ENCODE measurements at regions not wholly inside any gene's neighbourhood (a gene's known extent, or its start where the extent isn't known, plus 50 kb on each side); places are given as distances from the start of the nearest gene placed in this dataset.

GRCh38 chr6:11298651-11299420 lies 66.4 kb upstream of the NEDD9 start (continued):
- TF ChIP-seq, protein P1, sequence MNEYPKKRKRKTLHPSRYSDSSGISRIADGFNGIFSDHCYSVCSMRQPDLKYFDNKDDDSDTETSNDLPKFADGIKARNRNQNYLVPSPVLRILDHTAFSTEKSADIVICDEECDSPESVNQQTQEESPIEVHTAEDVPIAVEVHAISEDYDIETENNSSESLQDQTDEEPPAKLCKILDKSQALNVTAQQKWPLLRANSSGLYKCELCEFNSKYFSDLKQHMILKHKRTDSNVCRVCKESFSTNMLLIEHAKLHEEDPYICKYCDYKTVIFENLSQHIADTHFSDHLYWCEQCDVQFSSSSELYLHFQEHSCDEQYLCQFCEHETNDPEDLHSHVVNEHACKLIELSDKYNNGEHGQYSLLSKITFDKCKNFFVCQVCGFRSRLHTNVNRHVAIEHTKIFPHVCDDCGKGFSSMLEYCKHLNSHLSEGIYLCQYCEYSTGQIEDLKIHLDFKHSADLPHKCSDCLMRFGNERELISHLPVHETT (tag by site-specific recombination; IDR thresholded peaks at IDR 0.05): no peak
- peak; percentile 59 for TF ChIP-seq ZIC2 (tag by site-specific recombination; IDR thresholded peaks at IDR 0.05)
- peak; percentile 74 for TF ChIP-seq ZNF692 (tag by site-specific recombination; IDR thresholded peaks at IDR 0.05)
- TF ChIP-seq ZNF433 (tag by site-specific recombination; IDR thresholded peaks at IDR 0.05; ENCODE audit: low read depth): no peak
- no peak for TF ChIP-seq ZNF155 (tag by site-specific recombination; IDR thresholded peaks at IDR 0.05)
- no peak for TF ChIP-seq ZNF558 (tag by site-specific recombination; IDR thresholded peaks at IDR 0.05)
- no peak for TF ChIP-seq ZNF138 (tag by site-specific recombination; IDR thresholded peaks at IDR 0.05; ENCODE audit: borderline replicate concordance)
- TF ChIP-seq ZFP69B (tag by site-specific recombination; IDR thresholded peaks at IDR 0.05): peak; percentile 79

- ChIA-PET POLR2A (no interaction called here), CTCF (no interaction called here)
- no peaks in the 10 kb centered on the region for H3K36me3 ChIP-seq (ENCODE audit: control insufficient read depth in 2 of 2, insufficient read depth in 1 of 2, low read length in 2 of 2)
- no peaks in the 10 kb centered on the region; the same call in 1 of the 2 replicates for H3K9me3 ChIP-seq (ENCODE audit: control insufficient read depth, insufficient read depth, low read depth, low read length)
- TF ChIP-seq ZNF341 (tag by site-specific recombination; IDR thresholded peaks at IDR 0.05; ENCODE audit: low read depth) (no peak), OSR2 (tag by site-specific recombination; IDR thresholded peaks at IDR 0.05) (no peak), ZNF174 (tag by site-specific recombination; IDR thresholded peaks at IDR 0.05) (no peak)
- H3K4me1 ChIP-seq (ENCODE audit: control insufficient read depth, insufficient read depth, low read length): peaks cover 7% of the 10 kb centered on the region
- no peak overlapping the region for H3K4me3 ChIP-seq (ENCODE audit: low read depth, low read length)
- H3K27ac ChIP-seq (ENCODE audit: extremely low read depth, low read depth, low read length): no peak overlapping the region
Measured at GRCh38 chr6:11297376-11297729, 64.9 kb upstream of the NEDD9 start.

GRCh38 chr6:11296449-11297375 lies 64.2 kb upstream of the NEDD9 start:
- Histone ChIP-seq H3K36me3 (ENCODE audit: control insufficient read depth in 2 of 2, insufficient read depth in 1 of 2, low read length in 2 of 2) (no peaks in the 10 kb centered on the region), H3K4me1 (ENCODE audit: control insufficient read depth, insufficient read depth, low read length) (peaks cover 7% of the 10 kb centered on the region), H3K27ac (ENCODE audit: extremely low read depth, low read depth, low read length) (no peak overlapping the region), H3K9me3 (ENCODE audit: control insufficient read depth, insufficient read depth, low read depth, low read length) (no peaks in the 10 kb centered on the region; the same call in 1 of the 2 replicates), H3K4me3 (ENCODE audit: low read depth, low read length) (no peak overlapping the region)
- TF ChIP-seq CTCF (tag by site-specific recombination; IDR thresholded peaks at IDR 0.05): no peak
- TF ChIP-seq ZNF366 (tag by site-specific recombination; conservative IDR thresholded peaks at IDR 0.05): peak; percentile 79
- peak; percentile 63 for TF ChIP-seq PRDM1 (tag by site-specific recombination; IDR thresholded peaks at IDR 0.05)
- ChIA-PET CTCF (interaction anchor here (0.7 kb wide), 1 partner anchor 17 kb away, joined by 4 read pairs; no protein-coding TSS in a partner anchor), POLR2A (interaction anchor here (0.6 kb wide), 1 partner anchor 10 kb away, joined by 3 read pairs; no protein-coding TSS in a partner anchor)
